ENCODE measurements at regions not wholly inside any gene's neighbourhood (a gene's known extent, or its start where the extent isn't known, plus 50 kb on each side); places are given as distances from the start of the nearest gene placed in this dataset.

DNA sequence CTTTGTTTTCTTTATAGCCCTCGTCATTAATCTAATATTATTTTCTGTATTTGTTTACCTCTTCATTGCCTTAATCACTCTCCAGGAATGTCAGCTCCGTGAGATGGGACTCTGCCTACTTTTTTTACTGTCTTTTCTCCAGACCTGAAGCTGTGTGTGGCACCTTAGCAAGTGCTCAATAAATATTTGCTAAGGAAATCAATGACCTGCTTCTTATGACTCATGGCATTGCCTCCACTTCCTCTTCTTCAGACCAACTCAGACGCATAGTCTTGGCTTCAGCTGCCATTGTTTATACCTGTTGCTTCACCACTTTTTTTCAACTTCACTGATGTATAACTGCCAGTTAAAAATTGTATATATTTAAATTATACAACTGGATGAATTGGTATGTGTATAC is 218.5 kb upstream of the CMC1 start:
- H2AFZ ChIP-seq (ENCODE audit: low read length), result no peak overlapping the region
- ChIA-PET CTCF (no interaction called here), POLR2A (ENCODE audit: unreplicated experiment) (interaction anchor here (0.7 kb wide), 1 partner anchor 1672 kb away, joined by 3 read pairs; no protein-coding TSS in a partner anchor)
- TF ChIP-seq EZH2phosphoT487 (IDR thresholded peaks at IDR 0.05; ENCODE audit: borderline replicate concordance, low read length), result no peak
- no peak for TF ChIP-seq EZH2 (IDR thresholded peaks at IDR 0.05; ENCODE audit: low read length, unreplicated experiment)
- TF ChIP-seq, protein P1, sequence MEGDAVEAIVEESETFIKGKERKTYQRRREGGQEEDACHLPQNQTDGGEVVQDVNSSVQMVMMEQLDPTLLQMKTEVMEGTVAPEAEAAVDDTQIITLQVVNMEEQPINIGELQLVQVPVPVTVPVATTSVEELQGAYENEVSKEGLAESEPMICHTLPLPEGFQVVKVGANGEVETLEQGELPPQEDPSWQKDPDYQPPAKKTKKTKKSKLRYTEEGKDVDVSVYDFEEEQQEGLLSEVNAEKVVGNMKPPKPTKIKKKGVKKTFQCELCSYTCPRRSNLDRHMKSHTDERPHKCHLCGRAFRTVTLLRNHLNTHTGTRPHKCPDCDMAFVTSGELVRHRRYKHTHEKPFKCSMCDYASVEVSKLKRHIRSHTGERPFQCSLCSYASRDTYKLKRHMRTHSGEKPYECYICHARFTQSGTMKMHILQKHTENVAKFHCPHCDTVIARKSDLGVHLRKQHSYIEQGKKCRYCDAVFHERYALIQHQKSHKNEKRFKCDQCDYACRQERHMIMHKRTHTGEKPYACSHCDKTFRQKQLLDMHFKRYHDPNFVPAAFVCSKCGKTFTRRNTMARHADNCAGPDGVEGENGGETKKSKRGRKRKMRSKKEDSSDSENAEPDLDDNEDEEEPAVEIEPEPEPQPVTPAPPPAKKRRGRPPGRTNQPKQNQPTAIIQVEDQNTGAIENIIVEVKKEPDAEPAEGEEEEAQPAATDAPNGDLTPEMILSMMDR (conservative IDR thresholded peaks at IDR 0.05; ENCODE audit: low read depth, low read length), result no peak
- peak overlapping the region; percentile 37 for H3K4me2 ChIP-seq (ENCODE audit: low read length)
- no peaks in the 10 kb centered on the region for H3K9me3 ChIP-seq (ENCODE audit: low read length)
- no peak overlapping the region for H3K4me3 ChIP-seq (ENCODE audit: low read length)
- no peaks in the 10 kb centered on the region for H3K9me2 ChIP-seq (replicated peaks; ENCODE audit: low read length)
- no peaks in the 10 kb centered on the region for H3K27me3 ChIP-seq (ENCODE audit: low read length)
- H3K27ac ChIP-seq (ENCODE audit: low read length), result peak overlapping the region; percentile 73
- DNase-seq, result peak; percentile 93
- no peaks in the 10 kb centered on the region for H4K20me1 ChIP-seq (ENCODE audit: low read length)
- H3K4me1 ChIP-seq (ENCODE audit: insufficient read depth, low read length), result peaks cover 22% of the 10 kb centered on the region
- no peak overlapping the region for H3K9ac ChIP-seq (ENCODE audit: low read length)
- no peaks in the 10 kb centered on the region for H3K79me2 ChIP-seq (ENCODE audit: low read length)
- H3F3A ChIP-seq (ENCODE audit: low read length, unreplicated experiment), result no peaks in the 10 kb centered on the region
- peak; percentile 83 for ATAC-seq
- BruUV-seq (replicated peaks), result no TSS peak
- intact Hi-C loops (cut with micrococcal nuclease), result loop anchor here (1.0 to 2.0 kb wide), 2 partner anchors 28 to 218 kb away; partner anchors contain the start of gene CMC1
- no peaks in the 10 kb centered on the region for H3K36me3 ChIP-seq (ENCODE audit: low read depth, low read length)

DNA sequence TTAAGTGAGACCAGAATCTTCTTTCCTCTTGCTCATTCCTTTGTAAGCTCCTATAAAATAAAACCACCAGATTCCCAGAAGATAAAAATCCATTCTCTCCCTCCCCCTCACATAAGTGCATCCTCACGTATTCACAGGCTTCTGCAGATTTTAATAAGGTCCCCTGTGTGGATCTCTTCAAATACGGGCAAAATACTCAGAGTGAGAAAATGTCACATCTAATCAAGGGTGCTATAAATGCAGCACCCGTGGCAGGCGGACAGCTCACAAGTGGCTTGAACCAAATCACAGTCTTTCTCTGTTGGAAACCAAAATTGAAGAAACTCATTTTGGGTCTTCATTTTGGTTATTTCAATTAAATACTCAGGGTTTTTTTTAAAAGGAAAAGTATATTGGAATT is 212.9 kb upstream of the CMC1 start:
- Histone ChIP-seq H3K79me2 (ENCODE audit: low read length) (no peaks in the 10 kb centered on the region), H2AFZ (ENCODE audit: low read length) (no peak overlapping the region), H3K4me1 (ENCODE audit: insufficient read depth, low read length) (peaks cover 7% of the 10 kb centered on the region; the same call in 1 of the 2 replicates), H3K9me2 (replicated peaks; ENCODE audit: low read length) (no peaks in the 10 kb centered on the region), H3K4me3 (ENCODE audit: low read length) (no peak overlapping the region), H3K4me2 (ENCODE audit: low read length) (no peak overlapping the region), H3K36me3 (ENCODE audit: low read depth, low read length) (no peaks in the 10 kb centered on the region), H3K27ac (ENCODE audit: low read length) (no peak overlapping the region), H3F3A (ENCODE audit: low read length, unreplicated experiment) (no peaks in the 10 kb centered on the region), H3K9ac (ENCODE audit: low read length) (no peak overlapping the region), H4K20me1 (ENCODE audit: low read length) (no peaks in the 10 kb centered on the region), H3K9me3 (ENCODE audit: low read length) (0 out of 2 replicates have a peak, but pooled peaks cover 7% of the 10 kb centered on the region), H3K27me3 (ENCODE audit: low read length) (no peaks in the 10 kb centered on the region)
- no TSS peak for BruUV-seq (replicated peaks)
- intact Hi-C loops (cut with micrococcal nuclease), result no loop called here
- ChIA-PET POLR2A (ENCODE audit: unreplicated experiment) (no interaction called here), CTCF (no interaction called here)
- TF ChIP-seq EZH2 (IDR thresholded peaks at IDR 0.05; ENCODE audit: low read length, unreplicated experiment), result no peak
- TF ChIP-seq EZH2phosphoT487 (IDR thresholded peaks at IDR 0.05; ENCODE audit: borderline replicate concordance, low read length), result no peak
- TF ChIP-seq, protein P1 (conservative IDR thresholded peaks at IDR 0.05; ENCODE audit: low read depth, low read length), result no peak
- DNase-seq (peak; percentile 48), ATAC-seq (peak; percentile 15; the same call in 1 of the 2 replicates)

DNA sequence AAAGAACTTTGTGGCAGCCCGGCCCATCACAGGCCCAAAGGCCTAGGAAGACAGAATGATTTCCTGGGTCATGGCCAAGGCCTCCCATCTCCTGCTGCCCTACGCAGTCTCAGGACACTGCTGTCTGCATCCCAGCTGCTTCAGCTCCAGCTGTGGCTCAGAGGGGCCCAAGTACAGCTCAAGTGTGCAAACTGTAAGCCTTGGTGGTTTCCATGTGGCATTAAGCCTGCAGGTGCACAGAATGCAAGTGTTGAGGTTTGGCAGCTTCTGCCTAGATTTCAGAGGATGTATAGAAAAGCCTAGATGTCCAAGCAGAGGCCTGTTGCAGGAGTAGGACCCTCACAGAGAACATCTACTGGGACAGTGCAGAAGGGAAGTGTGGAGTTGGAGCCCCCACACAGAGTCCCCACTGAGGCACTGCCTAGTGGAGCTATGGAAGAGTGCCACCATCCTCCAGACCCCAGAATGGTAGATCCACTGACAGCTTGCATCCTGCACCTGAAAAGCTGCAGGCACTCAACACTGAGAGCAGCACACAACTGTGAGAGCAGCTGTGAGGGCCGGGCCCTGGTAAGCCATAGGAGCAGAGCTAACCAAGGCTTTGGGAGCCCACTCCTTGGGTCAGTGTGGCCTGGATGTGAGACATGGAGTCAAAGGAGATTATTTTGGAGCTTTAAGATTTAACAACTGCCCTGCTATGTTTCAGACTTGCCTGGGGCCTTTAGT is 208.2 kb upstream of the CMC1 start:
- DNase-seq, result no peak
- no peaks in the 10 kb centered on the region for H3K9me2 ChIP-seq (replicated peaks; ENCODE audit: low read length)
- H3K4me1 ChIP-seq (ENCODE audit: insufficient read depth, low read length), result peaks cover 5% of the 10 kb centered on the region; the same call in 1 of the 2 replicates
- no peaks in the 10 kb centered on the region for H3K36me3 ChIP-seq (ENCODE audit: low read depth, low read length)
- TF ChIP-seq, protein P1 (conservative IDR thresholded peaks at IDR 0.05; ENCODE audit: low read depth, low read length), result no peak
- TF ChIP-seq EZH2 (IDR thresholded peaks at IDR 0.05; ENCODE audit: low read length, unreplicated experiment) (no peak), EZH2phosphoT487 (IDR thresholded peaks at IDR 0.05; ENCODE audit: borderline replicate concordance, low read length) (no peak)
- no peaks in the 10 kb centered on the region for H3F3A ChIP-seq (ENCODE audit: low read length, unreplicated experiment)
- ATAC-seq, result no peak
- H4K20me1 ChIP-seq (ENCODE audit: low read length), result no peaks in the 10 kb centered on the region
- H2AFZ ChIP-seq (ENCODE audit: low read length), result no peak overlapping the region
- 0 out of 2 replicates have a peak, but pooled peaks cover 7% of the 10 kb centered on the region for H3K9me3 ChIP-seq (ENCODE audit: low read length)
- ChIA-PET POLR2A (ENCODE audit: unreplicated experiment) (no interaction called here), CTCF (no interaction called here)
- no peak overlapping the region for H3K9ac ChIP-seq (ENCODE audit: low read length)
- no peaks in the 10 kb centered on the region for H3K27me3 ChIP-seq (ENCODE audit: low read length)
- no peak overlapping the region for H3K4me3 ChIP-seq (ENCODE audit: low read length)
- intact Hi-C loops (cut with micrococcal nuclease), result no loop called here
- no peaks in the 10 kb centered on the region for H3K79me2 ChIP-seq (ENCODE audit: low read length)
- H3K4me2 ChIP-seq (ENCODE audit: low read length), result no peak overlapping the region
- BruUV-seq (replicated peaks), result no TSS peak
- H3K27ac ChIP-seq (ENCODE audit: low read length), result no peak overlapping the region

All from PC-3 (cell line).